GM12874 (cell line): ENCODE measurements at regions not wholly inside any gene's neighbourhood (a gene's known extent, or its start where the extent isn't known, plus 50 kb on each side); places are given as distances from the start of the nearest gene placed in this dataset.

ENCODE experiments used
- CTCF ChIP-seq: IDR thresholded peaks from 2 replicates; pipeline ENCODE4 v1.5.1; 2011; ENCODE audit warnings: low read depth, mild to moderate bottlenecking, control low read depth, low read length, moderate library complexity; ENCODE audit not compliant: insufficient read depth

- no peak for TF ChIP-seq CTCF
These were observed 79.9 kb upstream of the LHX5 start for GRCh38 chr12:113551563-113551962.

GRCh38 chr12:113548467-113548866 is 76.8 kb upstream of the LHX5 start:
- no peak for TF ChIP-seq CTCF

GRCh38 chr12:113546916-113547863 is 75.5 kb upstream of the LHX5 start:
- no peak for TF ChIP-seq CTCF

- TF ChIP-seq CTCF: no peak
These were observed 66.0 kb upstream of the LHX5 start for GRCh38 chr12:113537751-113538087.

GRCh38 chr12:113537046-113537750 is 65.5 kb upstream of the LHX5 start:
- TF ChIP-seq CTCF: no peak

- TF ChIP-seq CTCF: no peak
These were observed 63.4 kb upstream of the LHX5 start for GRCh38 chr12:113535100-113535499.

- no peak for TF ChIP-seq CTCF
These were observed 62.9 kb upstream of the LHX5 start for GRCh38 chr12:113534555-113534954.
